GM18867 (cell line): ENCODE measurements at regions not wholly inside any gene's neighbourhood (a gene's known extent, or its start where the extent isn't known, plus 50 kb on each side); places are given as distances from the start of the nearest gene placed in this dataset.

ENCODE experiments used
- ATAC-seq: cut with Tn5 transposase; IDR thresholded peaks from one replicate; pipeline ENCODE4 v1.9.1; 2021; ENCODE audit warnings: mild to moderate bottlenecking, moderate library complexity; ENCODE audit not compliant: unreplicated experiment

DNA sequence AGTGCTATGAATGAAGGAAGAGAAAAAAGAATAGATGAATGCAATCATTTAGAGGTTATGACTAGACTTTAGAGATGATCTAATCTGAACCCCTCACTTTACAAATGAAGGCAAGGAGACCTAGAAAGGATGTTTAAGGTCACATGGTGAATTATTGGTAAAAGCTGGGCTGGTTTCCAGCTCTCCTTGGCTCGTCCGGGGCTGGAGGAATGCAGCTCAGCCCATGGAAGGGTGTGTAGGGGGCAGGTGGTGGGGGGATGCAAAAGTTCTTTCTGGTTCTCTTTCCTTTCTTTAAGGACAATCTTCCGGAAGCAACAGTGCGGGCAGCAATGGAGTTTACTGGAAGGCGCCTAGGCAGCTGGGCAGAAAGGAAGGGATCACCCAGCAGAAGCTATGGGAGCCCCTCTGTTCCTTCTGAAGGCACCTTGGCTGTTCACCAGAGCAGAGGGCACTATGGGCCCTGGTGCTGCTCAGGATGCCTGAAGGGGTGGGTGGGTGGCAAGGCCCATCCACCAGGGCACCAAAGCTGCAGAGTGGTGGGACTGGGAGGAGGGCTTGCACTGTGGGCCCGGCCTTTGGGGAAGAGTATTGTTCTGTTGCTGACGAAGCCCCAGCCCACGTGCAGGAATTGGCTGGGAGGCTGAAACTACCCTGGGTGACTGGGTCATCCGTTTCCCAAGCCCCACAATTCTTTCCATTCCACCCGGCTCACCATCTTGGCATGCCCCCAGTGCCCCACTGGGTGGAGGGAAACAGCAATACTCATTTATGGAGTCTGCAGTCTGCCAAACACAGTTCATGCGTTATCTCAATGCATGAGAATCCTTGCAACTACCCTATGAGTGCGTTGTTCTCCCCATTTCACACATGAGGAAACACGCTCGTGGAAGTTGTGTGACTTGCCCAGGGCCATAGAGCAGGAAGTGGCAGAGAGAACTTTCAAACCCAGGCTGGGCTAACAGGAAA lies 78.2 kb downstream of the IRF2BPL start:
- no peak for ATAC-seq

DNA sequence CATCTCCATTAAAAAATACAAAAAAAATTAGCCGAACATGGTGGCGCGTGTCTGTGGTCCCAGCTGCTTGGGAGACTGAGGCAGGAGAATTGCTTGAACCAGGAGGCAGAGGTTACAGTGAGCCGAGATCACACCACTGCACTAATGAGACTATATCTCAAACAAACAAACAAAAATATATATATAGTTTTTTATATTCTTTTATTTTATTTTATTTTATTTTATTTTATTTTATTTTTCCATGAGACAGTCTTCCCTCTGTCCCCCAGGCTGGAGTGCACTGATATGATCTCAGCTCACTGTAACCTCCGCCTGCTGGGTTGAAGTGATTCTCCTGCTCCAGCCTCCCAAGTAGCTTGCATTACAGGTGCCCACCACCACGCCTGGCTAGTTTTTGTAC lies 79.5 kb downstream of the IRF2BPL start:
- no peak for ATAC-seq

DNA sequence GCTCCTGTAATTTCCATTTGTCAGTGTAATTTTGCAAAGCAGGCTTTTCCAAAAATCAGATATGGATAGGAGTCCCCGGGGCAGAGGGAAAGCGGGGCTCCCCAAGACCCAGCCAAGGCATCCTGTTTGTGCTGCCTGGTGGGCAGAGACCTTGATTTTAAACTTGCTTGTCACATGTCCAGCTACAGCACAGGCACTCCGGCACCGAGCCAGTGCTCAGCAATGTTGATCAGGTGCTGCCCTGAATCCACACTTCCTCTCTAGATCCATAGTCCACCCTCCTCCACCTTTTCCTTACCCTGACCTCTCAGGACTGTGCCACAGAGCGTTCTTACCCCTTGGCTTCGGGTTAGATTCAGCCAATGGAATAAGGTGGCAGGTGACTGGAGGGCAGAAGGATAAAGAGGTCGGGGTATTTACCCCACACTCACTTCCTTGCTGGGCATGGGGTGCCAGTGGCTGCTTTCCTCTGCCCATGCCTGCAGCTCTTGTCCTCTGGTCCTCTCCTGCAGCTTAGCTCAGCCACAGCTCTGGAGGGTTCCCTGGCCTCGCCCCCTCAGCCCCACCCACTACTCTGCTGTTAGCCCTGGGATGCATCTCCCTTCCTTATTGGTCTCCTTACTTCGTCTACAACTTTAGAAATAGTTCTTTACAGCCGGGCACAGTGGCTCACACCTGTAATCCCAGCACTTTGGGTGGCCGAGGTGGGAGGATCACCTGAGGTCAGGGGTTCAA lies 80.1 kb downstream of the IRF2BPL start:
- ATAC-seq, result no peak

DNA sequence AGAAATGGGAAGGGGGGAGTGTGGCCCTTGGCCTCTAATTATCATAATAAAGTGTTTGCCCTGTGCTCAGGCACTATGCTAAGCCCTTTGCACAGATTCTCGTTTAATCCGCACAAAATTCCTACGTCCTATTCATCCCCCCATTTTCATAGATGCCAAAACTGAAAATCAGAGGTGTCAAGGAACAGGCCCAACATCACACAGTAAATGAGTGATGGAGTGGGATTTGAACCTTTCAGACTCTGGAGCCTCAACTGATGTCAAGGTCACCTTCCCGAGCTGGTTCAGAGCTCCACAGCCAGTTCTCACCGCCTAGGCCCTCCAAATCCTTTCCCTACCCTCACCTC lies 80.7 kb downstream of the IRF2BPL start:
- no peak for ATAC-seq

DNA sequence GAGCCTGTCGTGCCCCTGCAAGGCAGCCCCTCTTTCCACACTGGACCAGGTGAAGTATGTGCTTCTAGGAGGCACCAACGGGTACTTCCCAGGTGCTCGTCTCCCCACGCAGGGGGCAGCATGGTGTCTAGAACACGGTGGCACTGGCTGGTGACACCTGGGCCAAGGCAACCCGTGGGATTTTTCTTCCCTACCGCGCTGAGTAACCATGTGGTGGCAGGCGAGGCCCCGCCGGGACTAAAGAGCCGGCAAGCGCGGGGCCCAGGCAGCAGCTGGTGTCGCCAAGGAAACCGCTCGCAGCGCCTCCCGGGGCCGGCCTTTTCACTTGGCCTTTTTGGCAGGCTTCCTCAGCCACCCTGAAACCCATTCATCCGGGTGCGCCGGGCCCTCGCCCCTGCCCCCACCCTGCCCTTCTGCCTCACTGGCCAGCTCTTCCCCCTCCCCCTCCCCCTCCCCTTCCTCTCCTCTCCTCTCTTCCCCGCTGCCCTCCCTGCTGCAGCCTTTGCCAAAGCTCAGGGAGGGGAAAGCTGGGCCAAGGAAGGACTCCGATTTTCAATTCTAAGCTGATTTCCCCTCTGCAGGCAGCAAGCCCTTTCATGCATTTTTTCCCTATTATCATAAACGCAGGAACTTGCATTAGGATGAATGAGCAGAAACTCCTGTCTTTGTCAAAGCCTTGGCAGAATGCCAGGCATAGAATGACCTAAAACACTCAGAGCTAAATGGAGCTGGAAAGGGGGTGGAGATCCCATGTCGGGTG lies 81.2 kb downstream of the IRF2BPL start:
- ATAC-seq, result peak; percentile 82

DNA sequence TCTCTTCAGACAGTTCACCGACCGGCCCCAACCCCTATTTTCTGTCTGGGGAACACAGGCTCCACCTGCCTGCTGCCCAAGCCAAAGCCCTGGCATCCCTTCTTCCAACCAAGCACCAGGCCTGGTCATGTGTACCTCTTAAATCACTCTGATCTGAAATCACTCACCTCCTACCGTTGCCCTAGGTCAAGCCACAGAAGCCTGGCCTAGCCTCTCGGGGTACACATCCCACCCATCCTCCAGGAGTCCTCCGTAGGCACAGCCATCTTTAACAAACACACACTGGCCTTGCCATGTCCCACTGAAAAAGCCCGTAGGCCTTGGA lies 81.8 kb downstream of the IRF2BPL start:
- ATAC-seq, result peak; percentile 13

DNA sequence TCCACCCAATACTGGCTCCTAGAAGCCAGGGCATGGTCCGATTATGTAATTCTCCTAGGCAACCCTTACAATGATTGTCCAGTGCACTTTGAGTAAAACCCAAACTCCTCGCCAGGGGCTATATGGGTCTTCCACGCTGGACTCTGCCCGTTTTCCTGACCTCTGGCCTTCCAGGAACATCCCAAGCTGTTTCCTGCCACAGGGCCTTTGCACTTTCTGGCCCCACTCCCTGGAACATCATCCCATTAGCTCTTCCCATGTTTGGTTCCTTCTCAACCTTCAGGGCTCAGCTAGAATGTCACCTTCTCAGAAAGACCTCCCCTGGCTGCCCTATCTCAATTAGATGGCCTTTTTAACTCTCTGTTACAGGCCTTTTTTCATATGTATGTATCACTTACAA lies 85.4 kb downstream of the IRF2BPL start:
- ATAC-seq, result no peak

DNA sequence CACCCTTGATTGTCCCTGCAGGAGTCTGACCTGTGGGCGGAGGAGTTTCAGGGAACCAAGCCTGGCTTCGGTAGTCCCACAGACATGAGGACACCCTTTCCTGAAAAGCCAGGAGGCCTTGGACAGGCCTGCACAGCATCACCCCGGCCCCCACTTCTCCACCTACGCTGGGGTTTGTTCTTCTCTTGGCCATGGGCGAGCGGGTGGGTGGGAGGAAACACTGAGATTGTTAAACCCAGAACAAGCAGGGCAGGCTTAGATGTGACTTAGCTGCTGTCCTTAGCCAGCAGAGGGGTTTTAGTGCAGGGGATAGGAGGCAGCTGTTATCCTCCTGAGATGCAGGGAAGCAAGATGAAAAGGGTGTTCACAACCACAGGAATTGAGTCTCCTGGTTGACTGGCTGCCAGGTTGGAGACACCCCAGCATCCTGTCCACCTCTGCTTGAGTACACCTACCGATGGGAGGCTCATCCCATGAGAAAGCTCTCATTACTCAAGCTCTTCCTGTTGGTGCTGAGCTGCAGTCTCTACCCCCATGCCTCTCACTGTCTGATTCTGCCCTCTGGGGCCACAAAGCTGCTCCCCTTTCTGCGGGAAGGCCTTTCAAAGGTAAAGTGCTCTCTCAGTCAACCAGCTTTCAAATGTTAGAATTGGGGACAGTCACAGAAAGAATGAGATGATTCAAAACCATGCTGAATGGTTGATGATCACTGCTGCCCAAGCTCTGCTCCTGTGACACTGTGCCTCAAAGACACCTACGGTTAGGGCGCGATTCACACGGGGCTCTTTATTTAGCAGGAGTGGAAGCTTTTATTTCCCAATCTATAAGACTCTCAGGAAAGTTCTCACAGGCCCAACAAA lies 86.3 kb downstream of the IRF2BPL start:
- no peak for ATAC-seq

DNA sequence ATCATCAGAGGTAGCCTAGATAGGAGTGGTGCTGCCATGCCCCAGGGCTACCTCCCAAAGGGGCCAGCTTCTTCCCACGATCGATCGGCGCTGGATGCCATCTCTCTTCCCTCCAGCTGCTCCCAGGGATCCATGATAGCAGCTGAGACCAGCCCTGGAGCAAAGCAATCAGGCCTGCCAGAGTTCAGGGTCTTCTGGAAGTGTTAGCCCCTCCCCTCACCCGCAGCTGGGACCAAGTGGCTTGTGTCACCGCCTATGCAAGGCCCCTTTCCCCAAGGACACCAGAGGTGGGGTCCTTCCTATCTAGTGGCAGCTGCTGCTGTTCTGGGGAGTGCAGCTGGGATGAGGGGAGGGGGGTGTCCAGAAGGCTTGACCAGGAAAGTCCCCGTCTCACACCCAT lies 87.0 kb downstream of the IRF2BPL start:
- ATAC-seq, result no peak

DNA sequence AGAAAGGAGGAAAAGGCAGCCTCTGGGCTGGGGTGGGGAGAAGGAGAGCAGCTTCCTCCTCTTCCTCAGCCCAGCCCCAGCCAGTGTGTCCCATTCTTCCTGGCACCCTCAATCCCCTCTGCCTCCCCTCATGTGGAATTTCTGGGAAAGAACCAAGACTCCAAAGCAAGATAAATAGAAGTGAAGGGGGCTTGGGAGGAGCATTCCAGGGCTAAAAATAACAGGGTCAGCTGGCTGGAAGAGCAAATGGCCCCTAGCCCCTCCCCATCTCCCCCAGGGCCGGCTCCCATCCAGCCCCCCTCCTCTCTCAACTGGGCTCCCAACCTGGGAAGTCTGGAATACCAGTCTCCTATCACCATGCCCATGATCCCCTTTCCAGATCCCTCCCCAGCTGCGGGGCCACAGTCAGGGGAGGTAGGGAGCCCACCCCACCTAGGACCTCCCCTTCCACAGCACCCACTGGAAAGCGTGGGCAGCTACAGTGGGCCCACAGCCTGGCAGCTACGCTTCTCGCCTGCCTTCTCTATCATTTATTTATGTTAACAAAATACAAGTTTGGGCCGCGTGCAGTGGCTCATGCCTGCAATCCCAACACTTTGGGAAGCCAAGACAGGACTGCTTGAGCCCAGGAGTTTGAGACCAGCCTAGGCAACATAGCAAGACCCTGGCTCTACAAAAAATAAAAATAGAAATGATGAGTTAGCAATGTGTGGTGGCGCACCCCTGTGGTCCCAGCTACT lies 88.3 kb downstream of the IRF2BPL start:
- no peak for ATAC-seq

DNA sequence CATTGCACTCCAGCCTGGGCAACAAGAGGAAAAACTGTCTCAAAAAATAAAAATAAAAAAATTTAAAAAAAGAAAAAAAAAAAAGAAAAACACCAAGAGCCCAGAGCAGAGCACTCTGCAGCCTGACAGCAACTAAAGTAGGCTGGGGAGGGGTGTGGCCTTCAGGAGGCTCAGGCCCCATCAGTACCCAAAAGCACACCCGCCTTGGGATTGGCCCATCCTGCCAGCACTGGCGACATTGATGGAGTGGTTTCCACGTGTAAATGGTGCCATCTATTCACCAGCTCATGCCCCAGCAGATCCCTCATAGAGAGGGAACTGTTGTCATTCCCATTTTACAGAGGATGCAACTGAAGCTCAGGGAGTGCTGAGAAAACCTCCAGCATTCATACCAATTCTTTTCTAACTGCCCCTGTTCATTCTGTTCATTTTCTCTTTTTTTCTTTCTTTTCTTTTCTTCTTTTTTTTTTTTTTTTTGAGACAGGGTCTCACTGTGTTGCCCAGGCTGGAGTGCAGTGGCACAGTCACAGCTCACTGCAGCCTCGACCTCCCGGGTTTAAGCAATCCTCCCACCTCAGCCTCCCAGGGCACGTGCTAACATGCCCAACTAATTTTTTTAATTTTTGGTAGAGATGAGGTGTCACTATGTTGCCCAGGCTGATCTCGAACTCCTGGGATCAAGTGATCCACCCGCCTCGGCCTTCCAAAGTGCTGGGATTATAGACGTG lies 89.3 kb downstream of the IRF2BPL start:
- no peak for ATAC-seq

DNA sequence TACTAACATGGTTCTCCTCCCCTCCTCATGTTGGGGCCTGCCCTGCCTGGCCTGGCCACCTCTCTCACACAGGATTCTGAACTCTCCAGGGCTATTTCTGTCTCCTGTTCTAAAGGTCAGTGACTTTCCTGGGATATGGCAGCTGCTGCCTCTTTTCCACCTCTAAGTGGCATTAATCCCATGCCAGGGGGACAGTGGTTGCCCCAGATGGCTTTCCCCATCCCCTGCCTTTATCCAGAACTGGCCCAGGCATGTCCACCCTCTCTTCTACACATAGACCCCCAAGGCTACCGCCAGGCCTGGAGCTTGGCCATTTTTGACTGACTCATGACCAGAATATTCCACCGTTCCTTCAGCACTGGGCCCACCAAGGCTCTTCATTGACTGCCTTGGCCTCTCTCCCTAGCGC lies 90.4 kb downstream of the IRF2BPL start:
- no peak for ATAC-seq

DNA sequence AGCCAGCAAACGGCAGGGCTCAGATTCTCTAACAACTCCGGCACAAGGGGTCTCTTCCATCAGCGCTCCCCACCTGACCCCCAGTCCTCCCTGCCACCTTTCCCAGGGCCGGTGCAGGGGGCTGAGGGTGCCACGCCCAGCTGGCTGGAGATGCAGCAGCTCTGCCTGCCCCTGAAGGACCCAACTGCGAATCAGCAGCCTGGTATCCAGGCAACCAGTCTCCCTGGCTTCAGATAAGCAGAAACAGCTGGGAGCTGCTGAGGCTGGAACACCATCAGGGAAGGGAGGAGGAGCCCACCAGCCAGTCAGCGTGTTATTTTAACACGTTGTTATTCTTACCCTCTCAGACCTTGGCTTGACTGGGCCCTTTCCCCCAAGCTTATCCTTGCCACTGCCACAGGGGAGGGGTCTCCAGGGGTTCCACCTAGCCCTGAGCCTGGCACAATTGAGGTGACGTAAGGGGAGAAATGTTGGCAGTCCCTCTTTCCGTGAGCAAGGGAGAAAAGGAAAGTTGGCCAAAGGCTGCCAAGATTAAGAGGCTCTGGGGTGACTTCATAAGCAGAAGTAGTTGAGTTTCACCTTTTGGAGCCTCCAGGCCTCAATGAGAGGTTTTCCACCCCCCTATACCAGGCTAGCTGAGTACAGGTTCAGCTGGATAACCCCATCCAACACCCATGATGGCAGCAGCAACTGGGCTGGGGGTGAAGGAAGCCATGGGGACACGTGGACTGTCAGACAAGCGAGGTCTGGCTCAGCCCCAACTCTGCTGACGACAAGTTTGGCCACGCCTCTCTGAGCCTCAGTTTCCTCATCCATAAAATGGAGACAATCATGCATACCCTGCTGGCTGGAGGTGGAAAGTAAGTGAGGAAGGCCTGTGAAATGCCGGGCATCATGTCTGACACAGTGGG lies 91.1 kb downstream of the IRF2BPL start:
- no peak for ATAC-seq

DNA sequence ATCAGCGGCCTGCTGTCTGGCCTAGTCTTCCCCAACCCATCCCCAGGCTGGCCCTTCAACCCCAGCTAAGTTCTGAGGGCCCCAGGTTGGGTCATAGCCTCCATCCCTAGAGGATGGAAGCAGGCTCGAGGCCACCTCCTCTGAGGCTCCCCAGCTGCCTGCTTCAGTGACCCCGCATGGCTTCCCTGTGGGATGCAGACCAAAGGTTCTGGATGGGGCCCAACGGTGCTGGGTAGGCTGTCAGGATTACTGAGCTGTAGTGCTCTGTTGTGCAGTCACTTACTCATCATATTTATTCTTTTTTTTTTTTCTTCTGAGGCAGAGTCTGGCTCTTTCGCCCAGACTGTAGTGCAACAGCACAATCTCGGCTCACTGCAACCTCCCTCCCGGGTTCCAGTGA lies 92.0 kb downstream of the IRF2BPL start:
- no peak for ATAC-seq

DNA sequence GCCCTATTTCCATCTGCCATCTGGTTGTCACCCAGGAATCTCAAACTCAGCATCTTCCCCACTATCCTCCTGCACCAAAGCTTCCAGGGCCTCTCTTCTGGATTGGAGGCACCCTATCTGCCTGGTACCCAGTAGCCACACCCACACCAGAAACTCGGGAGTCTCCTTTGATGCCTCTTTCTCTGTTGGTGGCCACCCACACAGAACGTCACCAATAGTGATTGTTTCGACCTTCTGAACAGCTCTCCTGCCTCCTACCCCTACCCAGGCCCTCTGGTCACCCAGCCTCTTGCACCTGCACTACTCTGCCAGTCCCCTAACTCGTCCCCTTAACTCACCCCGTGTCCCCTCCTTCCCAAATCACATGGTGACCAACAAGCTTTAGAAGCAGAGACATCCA lies 95.0 kb downstream of the IRF2BPL start:
- no peak for ATAC-seq

DNA sequence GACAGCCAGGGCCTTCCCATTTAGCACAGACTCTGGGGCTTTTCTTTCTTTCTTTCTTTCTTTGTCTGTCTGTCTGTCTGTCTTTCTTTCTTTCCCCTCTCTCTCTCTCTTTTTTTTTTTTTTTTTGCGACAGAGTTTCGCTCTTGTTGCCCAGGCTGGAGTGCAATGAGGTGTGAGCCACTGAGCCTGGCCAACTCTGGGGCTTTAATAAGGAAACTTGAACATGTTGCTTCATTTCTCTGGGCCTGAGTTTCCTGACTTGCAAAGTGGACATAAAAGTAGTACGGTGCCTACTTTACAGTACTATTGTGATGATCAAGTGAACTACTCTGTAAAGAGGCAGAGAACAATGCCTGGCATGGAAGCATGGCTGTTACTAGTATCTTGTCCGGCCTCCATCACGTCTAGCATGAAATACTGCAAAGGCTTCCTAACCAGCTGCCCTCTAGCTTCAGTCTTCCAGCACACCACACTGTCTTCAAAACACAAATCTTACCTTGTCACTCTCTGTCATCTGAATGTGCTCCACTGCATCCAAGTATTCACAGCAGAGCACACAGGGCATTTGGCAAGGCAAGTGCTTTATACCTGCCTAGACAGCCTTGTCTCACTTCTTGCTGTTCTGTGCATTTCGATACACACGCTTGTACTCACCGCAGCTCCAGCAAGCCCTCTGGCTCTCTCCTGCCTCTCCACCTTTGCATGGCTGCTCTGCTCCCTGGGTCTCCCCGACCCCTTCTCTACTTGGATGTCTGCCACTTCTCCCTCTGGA lies 96.7 kb downstream of the IRF2BPL start:
- ATAC-seq, result no peak

DNA sequence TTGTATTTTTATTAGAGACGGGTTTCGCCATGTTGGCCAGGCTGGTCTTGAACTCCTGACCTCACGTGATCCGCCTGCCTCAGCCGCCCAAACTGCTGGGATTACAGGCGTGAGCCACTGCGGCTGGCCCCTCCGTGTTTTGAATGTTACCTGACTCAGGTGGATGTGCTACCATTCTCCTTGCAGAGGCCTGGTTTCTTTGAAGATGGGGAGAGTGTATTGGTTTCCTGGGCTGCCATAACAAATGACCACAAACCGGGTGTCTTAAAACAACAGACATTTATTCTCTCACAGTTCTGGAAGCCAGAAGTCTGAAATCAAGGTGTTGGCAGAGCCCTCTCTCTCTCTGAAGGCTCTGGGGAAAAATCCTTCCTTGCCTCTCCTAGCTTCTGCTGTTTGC lies 98.0 kb downstream of the IRF2BPL start:
- ATAC-seq, result no peak

DNA sequence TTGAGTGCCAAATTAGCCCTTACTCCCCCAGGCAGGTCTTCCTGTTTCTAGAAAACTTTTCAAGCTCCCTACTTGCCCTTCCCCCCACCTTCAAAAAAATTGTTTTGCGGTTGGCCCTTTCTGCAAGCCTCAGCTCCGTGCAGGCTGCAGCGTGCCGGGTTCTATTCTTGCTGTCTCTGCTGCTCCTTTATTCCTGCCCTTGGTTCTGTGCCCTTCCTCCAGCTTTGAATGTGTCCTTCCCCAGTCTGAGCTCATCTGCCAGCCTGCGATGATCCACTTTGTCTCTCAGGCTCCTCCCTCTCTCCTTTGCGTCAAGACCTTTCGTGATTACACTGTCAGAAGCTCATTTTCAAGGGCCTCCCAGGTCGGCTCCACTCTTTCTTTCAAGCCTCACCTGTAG lies 98.6 kb downstream of the IRF2BPL start:
- ATAC-seq, result no peak
